GM21576 (cell line): ENCODE measurements at regions not wholly inside any gene's neighbourhood (a gene's known extent, or its start where the extent isn't known, plus 50 kb on each side); places are given as distances from the start of the nearest gene placed in this dataset.
"Not testable (repeated sequence)": the region's sequence is repeated elsewhere in the genome, so short reads cannot be mapped to it uniquely, and the experiment has no call there.

Experiments
- ATAC-seq: cut with Tn5 transposase; IDR thresholded peaks from one replicate; pipeline ENCODE4 v1.9.1; 2021; ENCODE audit warnings: mild to moderate bottlenecking, moderate library complexity; ENCODE audit not compliant: unreplicated experiment

GRCh38 chr2:16415861-16416260 is 249.8 kb downstream of the CYRIA start:
- not testable (repeated sequence) for ATAC-seq

GRCh38 chr2:16413947-16414346 is 251.7 kb downstream of the CYRIA start:
- no peak for ATAC-seq

GRCh38 chr2:16413285-16413684 is 252.3 kb downstream of the CYRIA start:
- no peak for ATAC-seq

- ATAC-seq: no peak
Measured at GRCh38 chr2:16412321-16413030, 253.2 kb downstream of the CYRIA start.

GRCh38 chr2:16411788-16412187 is 253.8 kb downstream of the CYRIA start:
- ATAC-seq: no peak

GRCh38 chr2:16409849-16410248 is 255.8 kb downstream of the CYRIA start:
- ATAC-seq: no peak

GRCh38 chr2:16409006-16409390 is 256.6 kb downstream of the CYRIA start:
- ATAC-seq: no peak

GRCh38 chr2:16408331-16409005 is 257.2 kb downstream of the CYRIA start:
- ATAC-seq: no peak

- ATAC-seq: no peak
Measured at GRCh38 chr2:16407358-16407757, 258.3 kb downstream of the CYRIA start.

GRCh38 chr2:16406496-16407289 is 258.9 kb downstream of the CYRIA start:
- no peak for ATAC-seq

- no peak for ATAC-seq
Measured at GRCh38 chr2:16405551-16405950, 260.1 kb downstream of the CYRIA start.

GRCh38 chr2:16404551-16405300 is 260.9 kb downstream of the CYRIA start:
- ATAC-seq: no peak

GRCh38 chr2:16404146-16404545 is 261.5 kb downstream of the CYRIA start:
- ATAC-seq: no peak

GRCh38 chr2:16402891-16403290 is 262.7 kb downstream of the CYRIA start:
- no peak for ATAC-seq

- ATAC-seq: no peak
Measured at GRCh38 chr2:16401761-16402300, 263.8 kb downstream of the CYRIA start.

- ATAC-seq: no peak
Measured at GRCh38 chr2:16400127-16400623, 265.5 kb downstream of the CYRIA start.

- ATAC-seq: no peak
Measured at GRCh38 chr2:16398486-16399043, 267.1 kb downstream of the CYRIA start.

- ATAC-seq: no peak
Measured at GRCh38 chr2:16397681-16398475, 267.8 kb downstream of the CYRIA start.

GRCh38 chr2:16396986-16397385 is 268.6 kb downstream of the CYRIA start:
- no peak for ATAC-seq
